Mucosa of rectum (tissue), 2 donors: ENCODE measurements at regions not wholly inside any gene's neighbourhood (a gene's known extent, or its start where the extent isn't known, plus 50 kb on each side); places are given as distances from the start of the nearest gene placed in this dataset.

Experiments used
- H3K27ac ChIP-seq, 2 donors: one replicate each; pipeline ENCODE4 v1.7.0; 2013; ENCODE audit warnings: inconsistent platforms in 2 of 2, low read depth in 2 of 2, low read length in 2 of 2
- H3K27me3 ChIP-seq, 2 donors: one replicate each; pipeline ENCODE4 v1.7.0; 2013; ENCODE audit warnings: low read length in 2 of 2; ENCODE audit not compliant: control insufficient read depth in 2 of 2, insufficient read depth in 2 of 2
- H3K36me3 ChIP-seq, 2 donors: one replicate each; pipeline ENCODE4 v1.7.0; 2013; ENCODE audit warnings: low read length in 2 of 2; ENCODE audit not compliant: control insufficient read depth in 2 of 2, insufficient read depth in 2 of 2
- H3K4me1 ChIP-seq, 2 donors: one replicate each; pipeline ENCODE4 v1.7.0; 2013; ENCODE audit warnings: low read length in 2 of 2, mild to moderate bottlenecking in 1 of 2; ENCODE audit not compliant: control insufficient read depth in 2 of 2, insufficient read depth in 2 of 2
- H3K4me3 ChIP-seq, 2 donors: one replicate each; pipeline ENCODE4 v1.7.0; 2013; ENCODE audit warnings: low read length in 2 of 2
- H3K9ac ChIP-seq, 2 donors: one replicate each; pipeline ENCODE4 v1.7.0; 2013; ENCODE audit warnings: low read length in 2 of 2, low read depth in 1 of 2, mild to moderate bottlenecking in 1 of 2
- H3K9me3 ChIP-seq, 2 donors: one replicate each; pipeline ENCODE4 v1.7.0; 2013; ENCODE audit warnings: low read length in 2 of 2; ENCODE audit not compliant: control insufficient read depth in 2 of 2
- donor health status: healthy.
- donor health status: Normal muscosa, but diverticular disease.

- H3K4me1 ChIP-seq, result no peaks in the 10 kb centered on the region
- H3K4me3 ChIP-seq, result no peak overlapping the region
- H3K9me3 ChIP-seq, result no peaks in the 10 kb centered on the region
- no peaks in the 10 kb centered on the region for H3K27me3 ChIP-seq
- no peak overlapping the region for H3K27ac ChIP-seq
- H3K36me3 ChIP-seq, result no peaks in the 10 kb centered on the region
- H3K9ac ChIP-seq, result no peak overlapping the region
These were observed 62.9 kb upstream of the DMRTA1 start for GRCh38 chr9:22383718-22384117.

DNA sequence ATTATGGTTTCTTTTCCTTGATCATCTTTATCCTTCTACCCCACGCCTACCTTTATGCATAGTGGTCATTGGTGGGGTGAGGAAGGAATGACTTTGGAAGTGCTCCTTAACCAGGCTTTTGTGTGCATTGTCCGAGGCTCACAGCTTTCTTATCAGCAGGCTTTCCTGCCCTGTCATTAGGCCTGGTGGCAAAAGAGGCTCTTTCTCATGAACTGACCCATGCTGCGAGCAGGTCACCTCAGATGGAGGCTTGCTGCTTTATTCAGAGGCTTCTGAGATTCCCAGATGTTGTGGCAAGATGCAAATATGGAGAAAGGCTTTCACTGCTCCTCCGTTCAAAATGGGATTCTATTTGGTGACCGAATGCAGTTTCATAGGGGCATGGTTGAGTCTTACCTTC is 57.4 kb upstream of the DMRTA1 start:
- no peaks in the 10 kb centered on the region for H3K36me3 ChIP-seq
- no peaks in the 10 kb centered on the region for H3K27me3 ChIP-seq
- H3K4me1 ChIP-seq, result no peaks in the 10 kb centered on the region
- no peak overlapping the region for H3K9ac ChIP-seq
- no peak overlapping the region for H3K27ac ChIP-seq
- H3K9me3 ChIP-seq, result no peaks in the 10 kb centered on the region
- H3K4me3 ChIP-seq, result no peak overlapping the region

GRCh38 chr9:22392523-22392922 is 54.1 kb upstream of the DMRTA1 start:
- Histone ChIP-seq H3K27me3 (no peaks in the 10 kb centered on the region), H3K4me1 (no peaks in the 10 kb centered on the region), H3K9me3 (no peaks in the 10 kb centered on the region), H3K27ac (no peak overlapping the region), H3K36me3 (no peaks in the 10 kb centered on the region), H3K9ac (no peak overlapping the region), H3K4me3 (no peak overlapping the region)

- Histone ChIP-seq H3K9me3 (no peaks in the 10 kb centered on the region), H3K36me3 (no peaks in the 10 kb centered on the region), H3K4me3 (no peak overlapping the region), H3K4me1 (no peaks in the 10 kb centered on the region), H3K27me3 (no peaks in the 10 kb centered on the region), H3K9ac (no peak overlapping the region), H3K27ac (no peak overlapping the region)
These were observed 50.9 kb upstream of the DMRTA1 start for GRCh38 chr9:22395687-22396141.
